GM19463 (cell line): ENCODE measurements at regions not wholly inside any gene's neighbourhood (a gene's known extent, or its start where the extent isn't known, plus 50 kb on each side); places are given as distances from the start of the nearest gene placed in this dataset.
"Not testable (repeated sequence)": the region's sequence is repeated elsewhere in the genome, so short reads cannot be mapped to it uniquely, and the experiment has no call there.

Experiments
- ATAC-seq: cut with Tn5 transposase; IDR thresholded peaks from one replicate; pipeline ENCODE4 v1.9.1; 2021; ENCODE audit warnings: mild to moderate bottlenecking, moderate library complexity; ENCODE audit not compliant: unreplicated experiment

DNA sequence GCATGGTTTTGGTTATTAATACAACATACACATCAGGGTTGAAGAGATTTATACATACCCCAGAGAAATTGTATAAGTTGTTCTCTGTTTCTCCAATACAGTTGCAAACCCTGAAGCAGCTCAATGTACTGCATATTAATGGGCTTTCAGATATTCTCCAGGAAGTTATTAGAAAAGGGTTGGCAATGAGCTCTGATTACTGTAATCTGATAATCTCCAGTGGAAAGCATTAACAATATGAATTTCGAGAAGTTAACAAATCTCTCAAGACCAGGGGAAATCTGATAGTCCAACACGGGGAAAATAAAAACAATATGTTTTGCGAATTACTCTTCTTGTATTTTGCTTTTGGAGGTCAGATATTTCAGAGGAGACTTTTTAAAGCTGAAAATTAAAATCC lies 950.1 kb downstream of the TBL1XR1 start:
- no peak for ATAC-seq

GRCh38 chr3:176219970-176220369 lies 977.3 kb downstream of the TBL1XR1 start:
- ATAC-seq = no peak

- ATAC-seq = no peak
Observed at GRCh38 chr3:176214758-176215157, 982.5 kb downstream of the TBL1XR1 start.

- ATAC-seq = not testable (repeated sequence)
Observed at GRCh38 chr3:176213314-176213713, 984.0 kb downstream of the TBL1XR1 start.

GRCh38 chr3:176208915-176209314 lies 988.4 kb downstream of the TBL1XR1 start:
- ATAC-seq = no peak

GRCh38 chr3:176208283-176208682 lies 989.0 kb downstream of the TBL1XR1 start:
- no peak for ATAC-seq

DNA sequence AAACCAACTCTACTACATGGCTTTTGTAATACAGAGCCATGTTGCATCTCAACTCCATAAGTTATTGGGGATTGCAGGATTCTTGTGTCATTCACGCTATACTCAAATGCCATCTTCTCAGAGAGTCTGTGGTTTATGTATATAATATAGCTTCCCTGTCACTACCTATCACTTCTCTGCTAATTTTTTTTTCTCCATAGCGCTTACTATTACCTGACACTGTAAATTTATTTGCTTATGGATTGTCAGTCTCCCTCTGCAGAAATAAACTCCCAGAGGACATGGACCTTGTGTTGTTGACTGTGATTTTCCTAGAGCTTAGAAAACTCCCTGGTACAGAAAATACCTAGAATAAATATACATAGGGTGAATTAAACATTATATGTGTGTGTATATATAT lies 990.5 kb downstream of the TBL1XR1 start:
- no peak for ATAC-seq

GRCh38 chr3:176202652-176203051 lies 994.6 kb downstream of the TBL1XR1 start:
- ATAC-seq = no peak

DNA sequence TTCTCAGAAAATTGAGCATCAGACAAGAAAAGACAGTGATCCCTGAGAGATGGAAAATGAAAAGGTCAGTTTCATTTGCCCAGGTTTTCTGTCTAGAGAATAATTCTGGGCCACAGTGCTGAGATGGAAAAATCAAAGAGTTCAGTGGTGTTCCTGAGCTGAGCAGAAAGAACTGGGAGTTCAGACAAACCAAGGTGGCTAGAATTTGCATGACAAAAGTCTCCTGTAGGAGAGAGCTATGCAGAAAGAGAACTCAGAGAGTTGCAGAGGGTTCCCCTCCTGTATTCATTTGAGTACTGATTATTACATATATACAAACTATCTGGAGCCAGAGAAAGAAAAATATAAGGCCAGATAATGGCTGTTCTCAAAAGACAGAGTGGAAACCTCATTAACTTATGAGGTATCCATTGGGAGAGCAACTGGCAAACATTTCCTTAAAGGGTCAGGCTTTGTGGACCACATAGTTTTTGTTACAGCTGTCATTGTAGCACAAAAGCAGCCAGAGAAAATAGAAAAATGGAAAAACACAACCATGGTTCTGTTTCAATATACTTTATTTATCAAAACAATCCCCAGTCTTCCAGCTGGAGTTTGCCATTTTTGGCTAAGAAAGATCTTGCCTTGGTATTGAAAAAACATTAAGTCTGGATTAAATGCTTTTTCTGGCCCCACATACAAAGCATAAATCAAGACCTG lies 1004.1 kb downstream of the TBL1XR1 start:
- ATAC-seq = no peak

DNA sequence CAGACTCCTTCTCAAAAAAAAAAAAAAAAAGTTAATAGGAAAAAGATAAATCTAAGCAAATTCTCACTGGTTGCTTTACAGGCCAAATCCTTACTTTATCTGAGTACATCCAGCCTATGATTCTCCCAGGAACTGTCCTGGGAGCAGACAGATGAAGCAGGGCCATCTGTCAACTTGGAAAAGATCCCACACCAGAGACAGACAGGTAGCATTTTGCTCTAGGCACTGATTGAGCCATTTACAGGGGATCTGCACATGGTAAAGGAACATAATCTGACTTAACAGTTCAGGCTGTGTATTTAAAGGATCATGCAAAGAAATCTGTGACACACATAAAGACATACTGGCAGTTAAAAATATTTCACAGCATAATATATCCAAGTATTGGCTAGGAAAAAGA lies 1006.5 kb downstream of the TBL1XR1 start:
- no peak for ATAC-seq

- no peak for ATAC-seq
Observed at GRCh38 chr3:176183181-176183580, 1014.1 kb downstream of the TBL1XR1 start.

DNA sequence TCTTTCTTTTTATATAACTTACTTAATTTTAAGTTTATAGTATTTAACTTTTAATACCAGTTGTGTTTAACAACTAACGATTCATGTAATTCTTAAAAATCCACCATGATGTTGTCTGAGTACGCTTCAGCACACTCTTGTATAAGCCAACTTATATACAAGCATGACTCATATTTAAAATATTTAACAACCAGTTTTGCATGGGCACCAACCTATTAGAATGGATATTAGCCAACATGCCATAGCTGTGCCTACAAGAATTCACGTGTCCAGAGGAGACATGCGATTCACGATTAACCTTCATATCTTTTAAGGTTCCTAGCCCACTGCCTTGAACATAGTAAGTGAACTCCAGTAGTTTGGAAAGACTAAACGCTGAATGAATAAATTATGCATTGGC lies 1023.2 kb downstream of the TBL1XR1 start:
- ATAC-seq = no peak

- no peak for ATAC-seq
Observed at GRCh38 chr3:176172492-176172891, 1024.8 kb downstream of the TBL1XR1 start.

GRCh38 chr3:176167272-176167671 lies 1030.0 kb downstream of the TBL1XR1 start:
- no peak for ATAC-seq

DNA sequence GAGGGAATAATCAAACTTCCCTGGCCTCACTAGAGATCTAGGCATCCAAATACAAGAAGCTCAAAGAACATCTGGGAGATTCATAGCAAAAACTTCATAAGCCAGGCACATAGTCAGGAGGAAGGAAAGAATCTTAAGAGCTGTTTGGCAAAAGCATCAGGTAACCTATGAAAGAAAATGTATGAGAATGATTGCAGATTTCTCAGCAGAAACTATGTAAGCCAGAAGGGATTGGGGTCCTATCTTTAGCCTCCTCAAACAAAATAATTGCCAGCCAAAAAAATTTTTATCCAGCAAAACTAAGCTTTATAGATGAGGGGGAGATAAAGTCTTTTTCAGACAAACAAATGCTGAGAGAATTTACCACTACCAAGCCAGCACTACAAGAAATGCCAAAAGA lies 1036.3 kb downstream of the TBL1XR1 start:
- no peak for ATAC-seq

DNA sequence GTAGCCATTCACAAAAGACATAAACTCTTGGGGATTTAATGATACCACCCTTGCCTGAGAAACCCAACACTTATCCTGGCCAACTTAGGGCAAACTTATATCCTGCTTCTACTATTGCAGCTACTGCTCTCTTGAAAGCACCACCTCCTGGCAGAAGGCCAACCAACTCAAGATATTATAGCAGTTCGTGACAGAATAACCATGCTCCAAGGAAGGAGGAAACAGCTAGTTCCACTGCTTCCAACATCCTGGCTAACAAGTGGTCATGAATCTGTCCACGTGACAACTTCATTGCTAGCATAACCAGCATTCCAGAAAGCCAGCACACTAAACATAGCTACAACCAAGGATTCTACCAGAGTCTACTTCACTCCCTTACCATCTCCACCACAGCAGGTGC lies 1037.5 kb downstream of the TBL1XR1 start:
- no peak for ATAC-seq

GRCh38 chr3:176155012-176155411 lies 1042.3 kb downstream of the TBL1XR1 start:
- ATAC-seq = no peak

- ATAC-seq = no peak
Observed at GRCh38 chr3:176149567-176149966, 1047.7 kb downstream of the TBL1XR1 start.

DNA sequence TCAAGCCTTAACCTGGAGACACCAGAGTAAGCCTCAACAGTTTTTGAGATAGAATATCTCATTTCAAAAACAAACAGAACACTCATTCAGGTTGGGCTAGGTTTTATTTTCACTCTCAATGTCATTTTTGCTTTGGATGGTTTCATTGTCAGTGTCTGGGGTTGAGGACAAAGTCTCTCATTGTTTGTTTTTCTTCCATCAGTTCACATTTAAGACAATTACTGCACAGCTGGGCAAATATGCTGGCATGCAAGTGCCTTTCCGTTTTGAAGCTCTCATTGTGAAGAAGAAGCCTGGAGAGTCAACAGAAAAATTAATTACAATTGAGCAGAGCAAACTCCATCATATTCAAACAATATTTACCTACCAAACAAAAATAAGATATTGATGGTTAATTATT lies 1050.0 kb downstream of the TBL1XR1 start:
- ATAC-seq = no peak

GRCh38 chr3:176141837-176142236 lies 1055.4 kb downstream of the TBL1XR1 start:
- no peak for ATAC-seq

DNA sequence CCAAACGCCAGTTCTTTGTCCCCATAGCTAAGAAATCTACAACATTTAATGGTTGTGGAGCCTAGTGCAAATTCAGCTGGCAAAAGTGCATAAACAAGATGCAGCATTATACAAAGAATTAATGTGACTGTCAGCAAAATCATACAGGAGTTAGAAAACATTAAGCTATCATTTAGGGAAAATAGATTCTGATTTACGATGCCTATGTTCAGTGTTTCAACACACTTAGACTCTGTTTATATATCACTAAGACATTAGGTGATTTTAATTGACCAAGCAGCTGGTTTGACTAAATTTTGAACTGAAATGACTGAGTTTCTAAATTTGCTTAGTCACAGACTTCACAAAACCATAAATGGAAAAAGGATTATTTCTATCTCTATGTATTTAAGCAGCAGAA lies 1076.8 kb downstream of the TBL1XR1 start:
- ATAC-seq = no peak

DNA sequence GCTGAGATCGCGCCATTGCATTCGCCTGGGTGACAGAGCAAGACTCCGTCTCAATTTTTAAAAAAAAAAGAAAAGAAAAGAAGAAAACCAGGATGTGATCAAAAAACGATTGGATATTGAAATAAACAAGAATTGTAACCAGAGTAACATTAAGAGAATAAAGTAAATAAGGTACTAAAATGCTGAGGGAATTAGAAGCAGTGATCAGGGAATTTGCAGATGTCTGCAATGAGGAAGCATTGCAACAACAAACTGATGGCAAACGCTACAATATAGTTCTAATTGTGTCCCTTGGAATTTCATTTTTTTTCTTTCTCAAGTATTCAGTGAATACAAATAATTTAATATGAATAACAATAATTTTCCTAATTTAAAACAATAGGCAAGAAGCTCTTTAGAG lies 1077.5 kb downstream of the TBL1XR1 start:
- no peak for ATAC-seq

- ATAC-seq = no peak
Observed at GRCh38 chr3:176106380-176106779, 1090.9 kb downstream of the TBL1XR1 start.
